GM18907 (cell line): ENCODE measurements at regions not wholly inside any gene's neighbourhood (a gene's known extent, or its start where the extent isn't known, plus 50 kb on each side); places are given as distances from the start of the nearest gene placed in this dataset.
"Not testable (repeated sequence)": the region's sequence is repeated elsewhere in the genome, so short reads cannot be mapped to it uniquely, and the experiment has no call there.

ENCODE experiments used
- ATAC-seq: cut with Tn5 transposase; IDR thresholded peaks from one replicate; pipeline ENCODE4 v1.9.1; 2021; ENCODE audit warnings: mild to moderate bottlenecking, moderate library complexity; ENCODE audit not compliant: unreplicated experiment

DNA sequence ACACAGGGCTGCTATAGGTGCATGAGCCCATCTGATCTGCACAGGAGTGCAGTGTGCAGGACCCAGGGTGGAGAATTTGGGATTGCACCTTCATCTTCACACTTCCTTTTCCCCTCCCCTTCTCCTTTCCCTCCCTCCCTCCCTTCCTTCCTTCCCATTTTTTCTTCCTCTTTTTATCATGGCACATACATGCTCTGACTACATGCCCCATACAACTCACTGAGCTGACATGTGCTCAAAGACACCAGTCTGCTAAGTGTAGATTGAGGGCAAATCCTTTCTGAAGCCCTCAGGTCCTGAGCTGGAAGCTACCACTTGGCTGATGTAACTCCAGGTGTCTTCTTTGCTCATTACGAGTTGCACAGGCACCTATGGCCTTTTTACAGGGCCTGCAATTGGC is 365.3 kb upstream of the ZNF32 start:
- no peak for ATAC-seq

DNA sequence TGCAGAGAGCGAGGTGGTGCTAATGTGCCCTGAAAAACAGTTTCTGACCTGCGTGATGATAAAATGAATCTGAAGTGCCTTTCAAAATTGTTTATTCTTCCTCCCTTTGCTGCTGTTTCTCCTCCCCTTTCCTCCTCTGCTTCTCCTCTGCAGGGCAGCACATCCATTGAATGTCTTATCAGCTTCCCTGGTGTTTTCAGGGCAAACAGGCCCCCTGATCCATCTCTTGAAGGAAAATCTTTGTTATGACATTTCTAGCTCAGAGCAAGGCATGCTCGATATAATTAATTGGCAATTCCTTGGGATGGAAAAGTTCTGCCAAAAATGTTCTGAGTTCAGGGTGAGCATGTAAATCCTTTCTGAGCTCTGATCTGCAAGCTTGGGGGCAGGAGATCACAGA is 364.2 kb upstream of the ZNF32 start:
- ATAC-seq = no peak

DNA sequence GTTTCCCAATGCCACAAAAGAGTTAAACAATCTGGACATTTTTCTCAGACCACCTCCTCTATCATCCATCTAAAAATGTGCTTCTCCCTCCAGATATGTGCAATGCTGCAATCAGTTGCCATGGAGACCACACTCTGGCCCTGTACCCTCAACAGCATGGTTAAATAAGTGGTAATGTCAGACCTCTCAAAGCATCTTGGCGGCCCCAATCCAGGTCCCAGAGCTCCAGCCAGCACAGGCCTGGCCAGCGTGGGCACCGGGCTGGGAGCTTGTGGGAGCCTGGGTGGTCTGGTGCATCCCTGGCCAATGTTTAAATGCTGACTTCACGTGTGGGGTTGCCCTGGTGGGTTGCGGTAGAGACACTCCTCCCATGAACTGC is 362.9 kb upstream of the ZNF32 start:
- no peak for ATAC-seq

DNA sequence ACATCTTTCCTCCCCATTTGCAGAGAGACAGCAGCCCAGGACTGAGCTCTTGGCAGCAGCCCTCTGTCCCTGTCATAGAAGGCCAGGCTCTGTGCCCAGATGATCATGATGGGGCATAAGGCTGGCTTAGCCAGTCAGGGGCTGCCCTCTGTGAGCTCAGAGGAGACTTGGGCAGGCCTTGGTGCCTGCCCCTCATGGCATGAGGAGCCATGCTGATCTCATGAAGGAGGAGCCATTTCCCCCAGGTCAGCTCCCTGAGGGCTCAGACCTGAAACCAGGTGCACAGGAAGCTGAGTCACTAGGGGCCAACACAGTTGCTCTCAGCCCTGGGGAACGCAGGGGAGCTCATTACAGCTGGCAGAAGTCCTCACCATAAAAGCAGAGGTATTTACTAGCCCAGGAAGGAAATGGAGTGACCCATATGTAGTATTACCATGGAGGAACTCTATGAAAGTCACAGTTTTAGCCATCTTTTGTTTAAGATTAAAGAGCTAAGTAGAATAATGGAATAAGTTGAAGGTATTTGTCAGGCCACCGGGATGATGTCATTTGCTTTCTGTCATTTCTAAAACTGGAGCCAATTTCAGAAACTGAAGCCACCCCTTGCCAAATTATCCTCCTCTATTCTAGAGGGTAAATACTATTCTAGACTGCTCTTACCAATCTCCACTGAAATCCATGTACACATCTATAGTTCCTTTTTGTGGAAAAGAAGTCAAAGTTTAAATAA is 362.4 kb upstream of the ZNF32 start:
- ATAC-seq = peak; percentile 96

DNA sequence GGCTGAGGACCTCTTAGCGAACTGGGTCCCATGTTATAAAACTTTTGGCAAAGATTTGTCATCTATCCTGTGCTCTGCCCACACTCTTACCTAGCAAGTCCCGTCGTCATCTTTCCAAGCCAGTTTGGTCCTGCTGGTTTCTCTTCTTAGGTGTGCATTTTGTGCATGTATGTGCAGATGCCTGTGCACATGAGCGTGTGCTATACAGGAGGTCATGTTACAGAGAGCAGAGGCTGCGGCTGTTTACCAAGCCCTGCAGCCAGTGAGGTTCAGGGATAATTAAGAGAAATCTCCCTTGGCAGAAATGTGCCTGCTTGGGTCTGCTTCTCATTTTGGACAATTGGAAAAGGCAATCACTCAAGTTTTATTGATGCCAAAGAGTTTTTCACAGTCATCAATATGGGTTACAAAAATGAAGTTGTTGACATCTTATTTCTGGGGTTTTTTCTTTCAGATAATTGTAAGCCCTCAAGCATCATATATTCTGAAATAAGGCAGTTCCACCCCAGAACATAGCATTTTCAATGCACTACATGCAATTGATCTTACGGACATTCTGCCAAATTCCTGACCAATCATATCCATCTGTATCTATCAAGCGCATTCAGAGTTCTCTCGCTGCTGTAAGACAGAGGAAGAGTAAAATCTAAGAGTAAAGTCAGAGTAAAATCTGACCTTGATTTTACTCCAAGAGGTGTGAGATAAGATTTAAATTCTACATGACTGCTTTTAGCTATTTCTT is 361.4 kb upstream of the ZNF32 start:
- no peak for ATAC-seq

DNA sequence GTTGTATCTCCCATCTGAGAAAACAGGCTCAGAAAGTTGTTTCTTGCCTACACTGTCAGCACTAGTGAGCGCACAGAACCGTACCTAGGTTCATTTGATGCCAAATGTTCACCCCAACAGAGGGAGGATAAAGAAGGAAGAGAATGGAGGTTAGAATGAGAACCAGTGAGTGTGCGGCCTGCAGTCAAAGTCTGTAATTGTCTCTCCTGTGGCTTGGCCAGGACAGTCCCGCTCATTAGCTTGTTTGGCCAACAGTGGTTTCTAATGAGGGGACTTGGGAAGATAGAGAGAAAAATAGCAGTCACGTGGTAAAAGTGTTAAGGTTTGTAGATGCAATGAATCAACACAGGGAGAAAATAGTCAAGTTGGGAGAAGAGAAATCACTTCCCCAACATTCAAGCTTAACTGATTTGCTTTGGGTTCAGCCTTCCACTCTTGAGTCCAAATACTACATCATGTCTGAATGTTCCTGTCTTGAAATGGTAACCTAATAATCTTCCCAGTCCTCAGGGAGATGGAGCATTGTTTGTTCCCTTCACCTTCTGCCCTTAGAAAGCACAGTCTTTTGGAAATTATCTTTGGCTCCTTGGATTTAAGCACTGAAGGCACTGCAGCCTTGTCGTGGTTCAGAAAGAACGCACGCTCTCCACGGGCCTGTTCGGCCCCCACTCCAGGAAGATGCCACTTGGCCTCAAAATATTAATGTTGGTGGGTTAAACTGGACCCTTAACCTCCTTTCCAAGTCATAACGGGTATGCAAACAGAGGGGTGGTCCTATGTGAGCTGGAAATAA is 360.4 kb upstream of the ZNF32 start:
- no peak for ATAC-seq

DNA sequence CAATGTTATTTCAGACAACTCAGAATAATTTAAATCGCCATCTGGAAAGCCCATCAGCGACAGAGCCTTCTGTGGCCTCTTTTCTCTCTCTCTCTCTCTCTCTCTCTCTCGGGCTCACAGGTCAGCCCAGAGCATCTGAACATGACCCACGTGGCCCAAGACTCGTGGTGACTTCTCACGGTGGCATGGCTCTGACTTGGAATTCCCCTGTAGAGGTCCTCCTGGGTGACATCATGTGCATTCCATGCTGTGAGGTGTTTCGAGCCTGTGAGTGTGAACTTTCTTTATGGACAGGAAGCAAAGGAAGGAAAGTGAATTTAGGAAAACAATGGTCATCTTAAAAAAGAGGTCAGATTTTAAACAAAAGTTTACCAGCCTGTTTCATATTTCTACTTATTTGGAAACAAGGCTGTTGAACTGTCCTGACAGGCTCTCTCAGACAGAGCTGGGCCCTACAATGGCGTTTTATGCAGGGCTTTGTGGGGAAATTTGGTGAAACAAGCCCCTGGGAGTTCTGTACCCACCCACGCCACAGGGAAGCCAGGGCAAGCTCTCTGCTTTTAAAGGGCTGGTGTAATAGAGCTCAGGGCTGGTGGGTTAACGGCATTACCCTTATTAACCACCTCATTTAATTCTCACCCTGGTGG is 359.7 kb upstream of the ZNF32 start:
- ATAC-seq = peak; percentile 53

DNA sequence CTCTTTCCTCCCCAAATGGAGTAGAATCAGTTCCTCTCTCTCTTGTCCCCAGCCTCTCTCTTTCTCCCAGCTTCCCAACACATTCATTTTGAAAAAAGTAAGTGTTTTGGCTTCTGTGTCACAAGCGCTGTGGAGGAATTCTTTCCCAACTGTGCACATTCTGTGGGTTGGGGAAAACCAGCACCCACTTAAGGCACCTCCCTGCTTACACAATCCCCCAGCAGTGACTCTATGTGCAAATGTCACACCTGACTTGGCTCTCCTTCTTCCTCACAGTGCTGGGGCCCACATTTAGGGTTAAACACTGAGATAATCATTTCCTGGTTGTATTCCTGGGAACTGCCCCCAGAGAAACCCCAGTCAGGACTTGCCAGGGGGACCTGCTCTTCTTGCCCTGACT is 358.1 kb upstream of the ZNF32 start:
- ATAC-seq = no peak

DNA sequence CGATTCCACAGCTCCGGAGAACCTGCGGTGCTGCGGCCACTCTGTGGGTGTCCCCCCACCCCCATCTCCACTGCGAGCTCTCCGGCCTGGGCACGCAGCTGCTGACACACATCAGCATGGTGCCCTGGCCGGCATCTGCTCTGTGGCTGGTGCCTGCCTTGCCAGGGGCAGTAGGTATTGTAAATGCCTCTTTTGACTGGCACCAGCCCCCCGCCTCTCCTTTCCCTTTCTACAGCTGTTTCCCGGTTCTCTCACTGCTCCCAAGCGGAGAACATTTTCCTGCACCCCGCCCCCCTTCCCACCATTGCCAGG is 357.1 kb upstream of the ZNF32 start:
- no peak for ATAC-seq

DNA sequence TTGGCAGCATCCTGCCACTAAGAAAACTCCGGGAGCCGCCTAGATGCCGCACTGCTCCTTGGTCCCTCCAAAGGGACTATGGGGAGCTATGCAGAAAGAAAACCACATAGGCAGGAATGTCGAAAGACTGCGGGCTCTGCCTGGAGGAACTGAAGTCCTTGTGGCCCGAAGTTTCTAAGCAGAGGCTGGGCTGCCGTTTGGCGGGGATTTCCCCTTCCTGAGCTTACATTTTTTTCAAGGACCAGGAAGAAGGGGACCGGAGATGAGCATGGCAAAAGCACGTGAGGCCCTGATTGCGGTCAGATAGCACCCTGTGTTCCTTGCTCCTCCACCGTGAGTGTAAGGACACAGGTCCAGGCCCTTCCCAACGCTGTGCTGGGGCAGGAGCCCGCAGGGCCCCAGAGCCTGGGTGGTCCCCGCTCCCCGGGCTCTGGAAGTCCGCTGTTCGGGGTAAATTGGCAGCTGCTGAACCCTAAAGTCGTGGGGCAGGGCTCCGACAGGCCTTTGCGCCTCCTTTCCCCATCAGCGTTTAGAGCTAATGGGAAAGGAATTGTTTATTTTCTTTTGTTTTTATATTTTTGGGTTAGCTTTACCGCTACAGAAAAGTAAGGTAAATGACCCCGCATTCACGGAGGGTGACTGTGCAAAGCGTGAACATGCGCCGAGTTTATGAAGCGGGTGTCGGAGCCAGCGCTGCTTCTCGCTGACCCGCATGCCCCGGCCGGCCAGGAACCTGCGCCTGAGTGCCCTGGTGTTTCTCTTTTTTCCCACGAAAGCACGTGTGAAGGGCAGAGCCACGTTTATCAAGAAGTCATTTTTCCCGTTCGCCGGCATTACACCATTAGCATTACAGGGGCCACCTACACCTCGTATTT is 356.5 kb upstream of the ZNF32 start:
- no peak for ATAC-seq

DNA sequence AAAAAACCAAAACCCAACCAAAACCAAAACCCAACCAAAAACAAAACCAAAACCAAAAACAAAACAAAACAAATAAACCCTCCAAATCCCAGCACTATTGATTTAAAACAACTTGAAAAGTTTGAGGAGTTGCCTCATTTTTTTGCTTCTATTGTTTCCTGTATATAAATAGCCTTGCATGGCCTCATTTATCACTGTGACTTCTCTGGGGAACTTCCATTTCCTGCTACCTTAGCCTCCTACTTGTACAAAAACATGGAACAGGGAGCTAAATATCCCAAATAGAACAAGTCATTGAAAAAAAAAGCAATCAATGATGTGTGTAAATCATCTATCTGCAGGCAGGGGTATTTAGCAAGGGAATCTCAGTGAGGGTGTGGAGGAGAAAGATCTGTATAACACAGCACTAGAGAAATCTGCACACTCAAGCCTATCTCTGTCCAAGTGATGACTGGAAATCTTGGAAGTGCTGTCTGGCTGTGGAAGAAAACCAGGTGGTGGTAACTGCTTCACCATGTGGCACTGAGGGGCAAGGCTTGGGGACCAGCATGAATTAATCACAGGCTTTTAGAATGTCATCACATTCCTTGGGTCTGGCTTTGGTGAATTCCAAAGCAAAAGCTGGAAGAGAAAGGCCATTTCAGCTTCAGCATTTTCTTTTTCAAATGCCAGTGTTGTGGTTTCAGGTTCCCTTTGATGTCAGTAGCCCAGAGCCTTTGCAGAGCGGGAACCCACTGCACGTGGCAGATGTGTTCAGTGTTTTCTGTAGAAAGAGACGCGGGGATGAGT is 349.5 kb upstream of the ZNF32 start:
- ATAC-seq = no peak

DNA sequence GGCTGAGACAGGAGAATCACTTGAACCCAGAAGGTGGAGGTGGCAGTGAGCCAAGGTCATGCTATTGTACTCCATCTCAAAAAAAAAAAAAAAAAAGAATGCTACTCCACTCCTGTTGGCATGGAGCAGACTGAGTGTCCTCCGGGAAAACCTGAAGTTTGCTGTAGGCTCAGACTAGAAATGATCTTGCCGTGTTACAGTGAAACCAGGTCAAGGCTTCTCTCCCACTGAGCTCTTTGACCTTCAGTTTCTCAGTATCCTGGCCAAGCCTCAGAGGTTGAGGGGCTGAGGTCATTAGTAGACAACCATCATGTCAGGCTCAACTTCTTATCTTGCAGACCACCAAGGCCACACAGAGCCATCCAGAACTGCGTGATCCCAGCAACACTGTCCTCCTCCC is 348.6 kb upstream of the ZNF32 start:
- no peak for ATAC-seq

DNA sequence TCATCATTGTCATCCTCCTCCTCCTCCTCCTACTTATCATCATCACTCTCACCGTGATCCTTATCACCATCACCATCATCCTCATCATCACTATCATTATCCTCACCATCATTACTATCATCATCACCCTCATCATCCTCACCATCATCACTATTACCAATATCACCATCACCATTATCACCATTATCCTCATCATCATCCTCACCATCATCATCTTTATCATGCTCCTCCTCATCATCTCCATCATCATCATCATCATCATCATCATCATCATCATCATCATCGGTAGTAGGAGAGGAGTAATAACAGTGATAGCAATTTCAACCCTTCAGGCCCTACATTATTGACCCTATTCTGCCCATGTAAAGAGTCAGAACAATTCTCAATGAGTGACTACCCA is 345.9 kb upstream of the ZNF32 start:
- no peak for ATAC-seq

DNA sequence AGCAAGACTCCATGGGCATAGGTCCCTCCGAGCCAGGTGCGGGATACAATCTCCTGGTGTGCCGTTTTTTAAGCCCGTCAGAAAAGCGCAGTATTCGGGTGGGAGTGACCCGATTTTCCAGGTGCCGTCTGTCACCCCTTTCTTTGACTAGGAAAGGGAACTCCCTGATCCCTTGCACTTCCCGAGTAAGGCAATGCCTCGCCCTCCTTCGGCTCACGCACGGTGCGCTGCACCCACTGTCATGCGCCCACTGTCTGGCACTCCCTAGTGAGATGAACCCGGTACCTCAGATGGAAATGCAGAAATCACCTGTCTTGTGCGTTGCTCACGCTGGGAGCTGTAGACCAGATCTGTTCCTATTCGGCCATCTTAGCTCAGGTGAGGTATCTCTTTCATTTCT is 344.1 kb upstream of the ZNF32 start:
- ATAC-seq = not testable (repeated sequence)

DNA sequence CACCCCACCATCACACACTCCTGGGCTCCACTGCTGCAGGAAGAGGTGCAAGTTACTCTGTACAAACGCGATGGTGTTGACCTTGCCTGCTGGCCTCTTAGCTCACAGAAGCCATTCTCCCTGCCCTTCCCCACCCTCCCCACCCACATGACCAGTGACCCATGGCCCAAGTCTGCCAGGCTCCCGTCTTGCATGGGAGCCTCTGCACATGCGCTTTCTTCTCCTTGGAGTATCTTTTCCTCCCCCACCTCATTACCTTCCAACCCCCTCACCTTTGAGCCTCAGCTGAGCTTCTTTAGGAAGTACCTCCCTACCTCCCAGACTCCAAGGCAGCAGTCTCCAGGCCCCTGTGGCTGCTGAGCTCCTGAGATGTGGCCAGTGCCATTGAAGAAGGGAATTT is 337.7 kb upstream of the ZNF32 start:
- no peak for ATAC-seq

DNA sequence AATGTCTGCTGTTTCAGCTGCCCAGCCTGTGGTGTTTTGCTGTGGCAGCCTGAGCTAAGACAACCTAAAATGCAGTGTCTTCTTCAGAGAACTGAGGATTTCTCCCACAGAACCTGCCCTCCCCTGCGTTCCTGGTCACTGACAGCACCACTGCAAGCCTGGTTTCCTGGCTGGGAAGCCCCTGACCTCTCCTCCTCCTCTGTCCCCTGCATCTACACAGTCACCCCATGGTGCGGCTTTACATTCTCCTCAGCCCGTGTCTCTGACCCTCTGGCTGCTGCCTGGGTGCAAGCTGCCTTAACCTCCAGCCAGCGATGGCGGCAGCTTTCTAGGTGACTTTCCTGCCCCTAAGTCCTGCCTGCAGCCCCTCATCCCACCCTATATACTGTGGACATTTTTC is 337.3 kb upstream of the ZNF32 start:
- no peak for ATAC-seq

DNA sequence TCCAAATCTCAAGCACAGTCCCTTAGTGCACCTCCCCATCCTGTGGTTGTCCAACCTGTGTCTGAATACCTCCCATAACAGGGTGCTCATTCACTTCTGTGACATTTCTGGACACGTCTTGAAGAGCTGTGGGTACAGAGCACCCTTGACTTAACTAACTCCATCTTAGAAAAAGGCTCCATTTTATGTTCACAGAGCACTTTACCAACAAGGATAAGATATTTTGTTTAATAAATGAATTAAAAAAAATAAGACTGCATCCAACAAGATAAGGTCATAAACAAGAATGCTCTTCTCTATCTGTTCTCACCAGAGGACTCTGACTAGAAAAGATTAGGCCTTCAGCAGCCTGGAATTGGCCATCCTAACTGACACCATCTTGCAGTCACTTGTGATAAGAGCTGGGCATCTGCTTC is 335.2 kb upstream of the ZNF32 start:
- ATAC-seq = no peak

DNA sequence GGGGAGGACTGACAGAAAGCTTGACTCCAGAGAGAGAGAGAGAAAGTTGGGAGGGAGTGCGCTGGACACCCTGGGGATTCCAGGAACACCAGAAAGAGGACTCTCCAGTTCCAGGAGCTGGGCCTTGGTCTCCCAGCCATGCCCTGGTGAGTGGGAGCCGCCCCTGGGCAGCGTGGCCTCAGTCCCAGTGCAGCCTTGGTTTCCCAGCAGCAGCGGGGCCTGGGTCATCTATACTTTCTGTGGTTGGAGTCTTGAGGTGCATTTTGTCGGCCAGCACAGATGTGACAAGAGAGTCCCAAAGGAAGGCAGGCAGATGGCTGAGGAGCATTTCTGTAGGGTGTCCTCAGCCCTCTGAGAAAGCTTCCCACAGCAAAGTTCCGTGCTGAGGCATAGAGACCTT is 334.7 kb upstream of the ZNF32 start:
- ATAC-seq = no peak

DNA sequence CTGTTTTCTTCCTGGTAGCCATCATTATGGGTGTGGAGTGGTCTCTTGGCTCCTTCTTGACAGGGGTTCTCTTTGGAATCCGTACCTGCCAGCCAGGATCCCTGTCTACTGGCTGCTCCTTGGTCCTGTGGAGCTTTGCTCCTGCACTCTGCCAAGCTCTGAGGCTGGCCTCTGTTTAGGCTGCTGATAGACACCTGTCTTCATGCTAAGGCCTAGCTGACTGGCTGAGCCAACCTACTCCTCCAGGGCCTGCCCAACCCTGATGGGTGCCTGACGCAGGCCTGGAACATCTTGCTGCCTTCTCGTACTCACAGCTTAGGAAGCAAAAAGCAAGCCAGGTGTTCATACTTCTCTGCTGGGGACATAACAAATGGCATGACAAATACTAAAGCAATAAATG is 333.6 kb upstream of the ZNF32 start:
- no peak for ATAC-seq

DNA sequence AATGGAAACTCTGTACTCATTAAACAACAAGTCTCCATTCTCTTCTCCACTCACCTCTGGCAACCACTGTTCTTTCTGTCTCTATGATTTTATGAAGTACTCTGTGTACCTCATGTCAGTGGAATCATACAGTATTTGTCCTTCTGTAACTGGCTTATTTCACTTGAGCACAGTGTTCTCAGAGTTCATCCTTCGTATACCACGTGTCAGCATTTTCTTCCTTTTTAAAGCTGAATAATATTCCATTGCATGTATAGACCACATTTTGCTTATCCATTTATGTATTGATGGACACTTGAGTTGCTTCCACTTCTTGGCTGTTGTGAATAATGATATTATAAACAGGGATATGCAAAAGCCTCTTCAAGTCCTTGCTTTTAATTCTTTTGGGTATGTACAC is 333.0 kb upstream of the ZNF32 start:
- ATAC-seq = no peak
